Gastrocnemius medialis (tissue), 4 donors: ENCODE measurements at regions not wholly inside any gene's neighbourhood (a gene's known extent, or its start where the extent isn't known, plus 50 kb on each side); places are given as distances from the start of the nearest gene placed in this dataset.

Source experiments
- POLR2A ChIP-seq, 2 donors: fragments of 450-650 bp; IDR thresholded peaks; one replicate each; pipeline ENCODE4 v1.6.1; 2017; ENCODE audit warnings: antibody characterized with exemption in 2 of 2, mild to moderate bottlenecking in 2 of 2, moderate library complexity in 2 of 2
- TF ChIP-seq, protein P1 (sequence below), 5 experiments: fragments of 450-650 bp in 3 of 5; fragments of 200-600 bp in 2 of 5; sonication (generic) in 2 of 5; IDR thresholded peaks in 4 of 5; conservative IDR thresholded peaks in 1 of 5; 1 replicate in 4 of 5; 2 replicates in 1 of 5; pipeline ENCODE4 v1.5.1; 2016 to 2019; ENCODE audit warnings: antibody characterized with exemption in 5 of 5, mild to moderate bottlenecking in 3 of 5, moderate library complexity in 3 of 5

DNA sequence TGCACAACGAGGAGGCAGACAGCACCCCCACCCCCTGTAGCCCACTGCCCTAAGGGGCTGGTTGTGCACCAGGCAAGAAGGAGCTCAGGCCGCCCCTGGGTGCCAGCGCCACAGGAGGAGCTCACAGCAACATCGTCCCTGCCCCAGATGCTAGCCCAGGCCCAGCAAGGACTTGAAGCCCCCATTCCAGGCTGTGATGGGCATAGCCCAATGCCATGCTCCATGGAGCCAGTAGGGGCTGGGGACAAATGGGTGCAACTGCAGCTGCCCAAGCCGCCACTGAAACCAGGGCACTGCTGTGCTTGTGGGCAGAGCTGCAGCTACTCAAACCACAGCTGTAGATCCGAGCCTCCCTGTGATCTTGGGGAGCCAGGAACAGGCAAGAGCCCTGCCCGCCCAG is 241.3 kb upstream of the GIMD1 start:
- TF ChIP-seq, protein P1, sequence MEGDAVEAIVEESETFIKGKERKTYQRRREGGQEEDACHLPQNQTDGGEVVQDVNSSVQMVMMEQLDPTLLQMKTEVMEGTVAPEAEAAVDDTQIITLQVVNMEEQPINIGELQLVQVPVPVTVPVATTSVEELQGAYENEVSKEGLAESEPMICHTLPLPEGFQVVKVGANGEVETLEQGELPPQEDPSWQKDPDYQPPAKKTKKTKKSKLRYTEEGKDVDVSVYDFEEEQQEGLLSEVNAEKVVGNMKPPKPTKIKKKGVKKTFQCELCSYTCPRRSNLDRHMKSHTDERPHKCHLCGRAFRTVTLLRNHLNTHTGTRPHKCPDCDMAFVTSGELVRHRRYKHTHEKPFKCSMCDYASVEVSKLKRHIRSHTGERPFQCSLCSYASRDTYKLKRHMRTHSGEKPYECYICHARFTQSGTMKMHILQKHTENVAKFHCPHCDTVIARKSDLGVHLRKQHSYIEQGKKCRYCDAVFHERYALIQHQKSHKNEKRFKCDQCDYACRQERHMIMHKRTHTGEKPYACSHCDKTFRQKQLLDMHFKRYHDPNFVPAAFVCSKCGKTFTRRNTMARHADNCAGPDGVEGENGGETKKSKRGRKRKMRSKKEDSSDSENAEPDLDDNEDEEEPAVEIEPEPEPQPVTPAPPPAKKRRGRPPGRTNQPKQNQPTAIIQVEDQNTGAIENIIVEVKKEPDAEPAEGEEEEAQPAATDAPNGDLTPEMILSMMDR (IDR thresholded peaks at IDR 0.05 in 4 of 5, conservative IDR thresholded peaks at IDR 0.05 in 1 of 5) = no peak
- TF ChIP-seq POLR2A (IDR thresholded peaks at IDR 0.05) = no peak
